Panc1 (cell line): ENCODE measurements at regions not wholly inside any gene's neighbourhood (a gene's known extent, or its start where the extent isn't known, plus 50 kb on each side); places are given as distances from the start of the nearest gene placed in this dataset.

Source experiments
- ATAC-seq: fragments of 200-7000 bp; cut with Tn5 transposase; 2 replicates; pipeline ENCODE4 v1.9.1; 2020; ENCODE audit warnings: mild to moderate bottlenecking, moderate library complexity
- BruUV-seq: library from RNA; stranded (reverse); fragments of 400-500 nt; replicated peaks from 2 replicates; lab custom pipeline; 2021; lab: Mats Ljungman, UMichigan
- CTCF ChIA-PET: fragments of 300-600 bp; sonication (Branson Sonifier 250); formaldehyde crosslinking; loops from one replicate; lab custom pipeline; 2022; ENCODE audit warnings: antibody characterized with exemption; lab: Charles Lee
- POLR2A ChIA-PET: fragments of 300-600 bp; sonication (Branson Sonifier 250); formaldehyde crosslinking; loops from one replicate; lab custom pipeline; 2022; ENCODE audit warnings: antibody characterized with exemption; lab: Charles Lee
- DNase-seq: peaks from one replicate; pipeline ENCODE4 v3.0.0-alpha.2; 2010; ENCODE audit warnings: low read depth, low spot score
- H3K27ac ChIP-seq: 2 replicates; pipeline ENCODE4 v1.5.1; 2011; ENCODE audit warnings: mild to moderate bottlenecking, low read length, inconsistent platforms
- H3K27me3 ChIP-seq: fragments of 200-500 bp; sonication (Bioruptor generic); 2 replicates; pipeline ENCODE4 v1.6.0; 2014; ENCODE audit warnings: low read length, inconsistent platforms; ENCODE audit not compliant: control insufficient read depth, insufficient read depth
- H3K36me3 ChIP-seq: fragments of 200-500 bp; sonication (Bioruptor generic); 2 replicates; pipeline ENCODE4 v1.5.1; 2014; ENCODE audit warnings: inconsistent platforms, mild to moderate bottlenecking, low read length, moderate library complexity; ENCODE audit not compliant: control insufficient read depth, insufficient read depth
- H3K4me1 ChIP-seq: 2 replicates; pipeline ENCODE4 v1.5.1; 2011; ENCODE audit warnings: inconsistent platforms, mild to moderate bottlenecking, low read length, moderate library complexity; ENCODE audit not compliant: control insufficient read depth, insufficient read depth
- H3K4me3 ChIP-seq, 2 experiments: 2 replicates each; pipeline ENCODE4 v1.5.1; 2011 to 2012; ENCODE audit warnings: low read depth in 2 of 2, low read length in 2 of 2, mild to moderate bottlenecking in 2 of 2, inconsistent platforms in 1 of 2, moderate library complexity in 1 of 2
- H3K9me3 ChIP-seq: fragments of 200-500 bp; sonication (Bioruptor generic); 2 replicates; pipeline ENCODE4 v1.5.1; 2014; ENCODE audit warnings: low read depth, mild to moderate bottlenecking, inconsistent platforms, low read length, moderate library complexity; ENCODE audit not compliant: control insufficient read depth, insufficient read depth
- POLR2AphosphoS5 ChIP-seq: IDR thresholded peaks from 2 replicates; pipeline ENCODE4 v1.6.1; 2012; ENCODE audit warnings: mild to moderate bottlenecking, low read depth, low read length, moderate library complexity
- SIN3A ChIP-seq: IDR thresholded peaks from 2 replicates; pipeline ENCODE4 v1.6.1; 2012; ENCODE audit warnings: low read depth, mild to moderate bottlenecking, low read length, moderate library complexity, borderline replicate concordance; ENCODE audit not compliant: insufficient read depth
- TCF7L2 ChIP-seq: IDR thresholded peaks from 2 replicates; pipeline ENCODE4 v1.6.1; 2011; ENCODE audit warnings: mild to moderate bottlenecking, low read depth, low read length, inconsistent platforms
- in situ Hi-C: cut with HindIII; loops from 2 replicates; pipeline ENCODE4 v1.10.0; 2016; ENCODE audit warnings: low sequenced_read_pairs, low pct_unique_long_range_greater_than_20kb
- intact Hi-C: fragments of 100-400 bp; cut with micrococcal nuclease; formaldehyde crosslinking; loops from one replicate; pipeline ENCODE4 v1.10.0; 2022; ENCODE audit not compliant: unreplicated experiment
- TF ChIP-seq, protein P1 (sequence below): fragments of 450-650 bp; IDR thresholded peaks from 2 replicates; pipeline ENCODE4 v1.5.1; 2017; ENCODE audit warnings: mild to moderate bottlenecking
- TF ChIP-seq, protein P2 (sequence below), 2 experiments: IDR thresholded peaks; 2 replicates each; pipeline ENCODE4 v1.6.1; 2011 to 2012; ENCODE audit warnings: low read depth in 2 of 2, control low read depth in 1 of 2, low read length in 1 of 2, mild to moderate bottlenecking in 1 of 2, moderate library complexity in 1 of 2; ENCODE audit not compliant: insufficient read depth in 1 of 2

DNA sequence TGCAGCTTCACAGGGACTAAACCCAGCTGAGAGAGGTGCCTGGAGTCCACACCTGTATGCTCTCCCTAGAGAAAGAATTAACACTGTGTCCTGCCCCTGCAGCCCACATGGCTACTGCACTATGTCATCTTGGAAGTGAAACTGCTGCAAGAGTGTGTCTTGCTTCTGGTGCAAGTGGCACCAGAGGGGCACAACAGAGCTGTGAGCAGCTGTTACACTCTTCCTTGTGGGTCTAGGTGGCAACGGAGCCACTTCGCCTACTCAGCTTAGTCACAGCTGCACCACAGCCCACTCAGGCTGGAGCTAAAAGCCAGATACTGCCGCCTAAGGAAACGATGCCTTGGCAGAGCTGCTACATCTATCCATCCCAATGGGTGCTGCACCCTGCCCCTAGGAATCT lies 391.4 kb downstream of the COL12A1 start:
- TF ChIP-seq, protein P1, sequence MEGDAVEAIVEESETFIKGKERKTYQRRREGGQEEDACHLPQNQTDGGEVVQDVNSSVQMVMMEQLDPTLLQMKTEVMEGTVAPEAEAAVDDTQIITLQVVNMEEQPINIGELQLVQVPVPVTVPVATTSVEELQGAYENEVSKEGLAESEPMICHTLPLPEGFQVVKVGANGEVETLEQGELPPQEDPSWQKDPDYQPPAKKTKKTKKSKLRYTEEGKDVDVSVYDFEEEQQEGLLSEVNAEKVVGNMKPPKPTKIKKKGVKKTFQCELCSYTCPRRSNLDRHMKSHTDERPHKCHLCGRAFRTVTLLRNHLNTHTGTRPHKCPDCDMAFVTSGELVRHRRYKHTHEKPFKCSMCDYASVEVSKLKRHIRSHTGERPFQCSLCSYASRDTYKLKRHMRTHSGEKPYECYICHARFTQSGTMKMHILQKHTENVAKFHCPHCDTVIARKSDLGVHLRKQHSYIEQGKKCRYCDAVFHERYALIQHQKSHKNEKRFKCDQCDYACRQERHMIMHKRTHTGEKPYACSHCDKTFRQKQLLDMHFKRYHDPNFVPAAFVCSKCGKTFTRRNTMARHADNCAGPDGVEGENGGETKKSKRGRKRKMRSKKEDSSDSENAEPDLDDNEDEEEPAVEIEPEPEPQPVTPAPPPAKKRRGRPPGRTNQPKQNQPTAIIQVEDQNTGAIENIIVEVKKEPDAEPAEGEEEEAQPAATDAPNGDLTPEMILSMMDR = no peak
- TF ChIP-seq SIN3A = no peak
- no peak for TF ChIP-seq TCF7L2
- TF ChIP-seq POLR2AphosphoS5 = no peak
- TF ChIP-seq, protein P2, sequence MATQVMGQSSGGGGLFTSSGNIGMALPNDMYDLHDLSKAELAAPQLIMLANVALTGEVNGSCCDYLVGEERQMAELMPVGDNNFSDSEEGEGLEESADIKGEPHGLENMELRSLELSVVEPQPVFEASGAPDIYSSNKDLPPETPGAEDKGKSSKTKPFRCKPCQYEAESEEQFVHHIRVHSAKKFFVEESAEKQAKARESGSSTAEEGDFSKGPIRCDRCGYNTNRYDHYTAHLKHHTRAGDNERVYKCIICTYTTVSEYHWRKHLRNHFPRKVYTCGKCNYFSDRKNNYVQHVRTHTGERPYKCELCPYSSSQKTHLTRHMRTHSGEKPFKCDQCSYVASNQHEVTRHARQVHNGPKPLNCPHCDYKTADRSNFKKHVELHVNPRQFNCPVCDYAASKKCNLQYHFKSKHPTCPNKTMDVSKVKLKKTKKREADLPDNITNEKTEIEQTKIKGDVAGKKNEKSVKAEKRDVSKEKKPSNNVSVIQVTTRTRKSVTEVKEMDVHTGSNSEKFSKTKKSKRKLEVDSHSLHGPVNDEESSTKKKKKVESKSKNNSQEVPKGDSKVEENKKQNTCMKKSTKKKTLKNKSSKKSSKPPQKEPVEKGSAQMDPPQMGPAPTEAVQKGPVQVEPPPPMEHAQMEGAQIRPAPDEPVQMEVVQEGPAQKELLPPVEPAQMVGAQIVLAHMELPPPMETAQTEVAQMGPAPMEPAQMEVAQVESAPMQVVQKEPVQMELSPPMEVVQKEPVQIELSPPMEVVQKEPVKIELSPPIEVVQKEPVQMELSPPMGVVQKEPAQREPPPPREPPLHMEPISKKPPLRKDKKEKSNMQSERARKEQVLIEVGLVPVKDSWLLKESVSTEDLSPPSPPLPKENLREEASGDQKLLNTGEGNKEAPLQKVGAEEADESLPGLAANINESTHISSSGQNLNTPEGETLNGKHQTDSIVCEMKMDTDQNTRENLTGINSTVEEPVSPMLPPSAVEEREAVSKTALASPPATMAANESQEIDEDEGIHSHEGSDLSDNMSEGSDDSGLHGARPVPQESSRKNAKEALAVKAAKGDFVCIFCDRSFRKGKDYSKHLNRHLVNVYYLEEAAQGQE (IDR thresholded peaks at IDR 0.05; ENCODE audit: insufficient read depth in 1 of 2, low read depth in 2 of 2, low read length in 1 of 2) = no peak
- Histone ChIP-seq H3K4me1 (no peaks in the 10 kb centered on the region), H3K9me3 (0 out of 2 replicates have a peak, but pooled peaks cover 3% of the 10 kb centered on the region), H3K27ac (no peak overlapping the region), H3K4me3 (no peak overlapping the region), H3K36me3 (no peaks in the 10 kb centered on the region), H3K27me3 (no peaks in the 10 kb centered on the region)
- intact Hi-C loops = no loop called here
- ChIA-PET POLR2A (no interaction called here), CTCF (interaction anchor here (0.8 kb wide), 1 partner anchor 45 kb away, joined by 4 read pairs; no protein-coding TSS in a partner anchor)
- DNase-seq (no peak), ATAC-seq (no peak)
- in situ Hi-C loops = no loop called here
- no TSS peak for BruUV-seq

DNA sequence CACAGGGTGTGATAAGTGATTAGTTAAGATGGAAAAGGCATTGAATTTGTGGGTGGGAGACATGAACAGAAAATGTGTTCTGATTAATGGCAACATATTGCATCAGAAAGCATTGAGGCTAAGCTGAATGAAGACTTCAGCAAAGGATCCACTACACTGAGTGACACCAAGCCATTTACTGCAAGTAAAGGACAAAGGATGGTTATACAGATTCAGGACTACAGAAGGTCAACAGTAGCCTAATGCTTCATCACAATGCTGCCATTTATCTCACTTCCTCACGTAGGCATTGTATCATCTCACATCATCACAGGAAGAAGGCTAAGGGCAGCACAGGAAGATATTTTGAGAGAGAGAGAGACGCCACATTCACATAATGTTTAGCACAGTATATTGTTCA lies 398.2 kb downstream of the COL12A1 start:
- H3K4me3 ChIP-seq = no peak overlapping the region
- H3K4me1 ChIP-seq = no peaks in the 10 kb centered on the region
- DNase-seq = no peak
- ATAC-seq = no peak
- no peak overlapping the region for H3K27ac ChIP-seq
- in situ Hi-C loops (no loop called here), intact Hi-C loops (no loop called here)
- ChIA-PET CTCF (no interaction called here), POLR2A (no interaction called here)
- no TSS peak for BruUV-seq
- no peak for TF ChIP-seq SIN3A
- no peak for TF ChIP-seq TCF7L2
- TF ChIP-seq, protein P2 (IDR thresholded peaks at IDR 0.05; ENCODE audit: insufficient read depth in 1 of 2, low read depth in 2 of 2, low read length in 1 of 2) = no peak
- no peak for TF ChIP-seq POLR2AphosphoS5
- TF ChIP-seq, protein P1 = no peak
- H3K36me3 ChIP-seq = no peaks in the 10 kb centered on the region
- no peaks in the 10 kb centered on the region for H3K9me3 ChIP-seq
- H3K27me3 ChIP-seq = no peaks in the 10 kb centered on the region
